ENCODE measurements at regions not wholly inside any gene's neighbourhood (a gene's known extent, or its start where the extent isn't known, plus 50 kb on each side); places are given as distances from the start of the nearest gene placed in this dataset.

GRCh38 chr5:91938441-91938840 is 555.3 kb upstream of the ARRDC3 start:
- no peak for TF ChIP-seq CTCF (IDR thresholded peaks at IDR 0.05; ENCODE audit: insufficient read depth, low read length)
- TF ChIP-seq POLR2AphosphoS5 (IDR thresholded peaks at IDR 0.05; ENCODE audit: low read depth): no peak
- no peak for TF ChIP-seq REST (IDR thresholded peaks at IDR 0.05; ENCODE audit: insufficient replicate concordance, low read depth)

Measured in HL-60 (cell line).